ENCODE measurements at regions not wholly inside any gene's neighbourhood (a gene's known extent, or its start where the extent isn't known, plus 50 kb on each side); places are given as distances from the start of the nearest gene placed in this dataset.

GRCh38 chr4:112053825-112054350, 91.4 kb upstream of the FAM241A start:
- Mint-ChIP-seq H3K27me3 (no peaks in the 10 kb centered on the region), H3K4me3 (no peak overlapping the region)

GRCh38 chr4:112055100-112055499, 90.2 kb upstream of the FAM241A start:
- TF ChIP-seq CTCF (conservative IDR thresholded peaks at IDR 0.05): no peak
- Mint-ChIP-seq H3K27ac (no peak overlapping the region), H3K9me3 (no peaks in the 10 kb centered on the region), H3K27me3 (no peaks in the 10 kb centered on the region), H3K4me1 (ENCODE audit: unreplicated experiment) (no peaks in the 10 kb centered on the region), H3K4me3 (no peak overlapping the region), H3K36me3 (no peaks in the 10 kb centered on the region)
- no peak for DNase-seq (ENCODE audit: extremely low spot score, unreplicated experiment)

More at GRCh38 chr4:112053825-112054350, 91.4 kb upstream of the FAM241A start:
- Mint-ChIP-seq H3K36me3 (no peaks in the 10 kb centered on the region), H3K9me3 (no peaks in the 10 kb centered on the region), H3K27ac (no peak overlapping the region), H3K4me1 (ENCODE audit: unreplicated experiment) (no peaks in the 10 kb centered on the region)
- TF ChIP-seq CTCF (conservative IDR thresholded peaks at IDR 0.05): no peak
- no peak for DNase-seq (ENCODE audit: extremely low spot score, unreplicated experiment)

GRCh38 chr4:112057470-112057869, 87.8 kb upstream of the FAM241A start:
- H3K9me3 Mint-ChIP-seq: no peaks in the 10 kb centered on the region
- H3K27me3 Mint-ChIP-seq: no peaks in the 10 kb centered on the region
- no peak overlapping the region for H3K27ac Mint-ChIP-seq
- peaks cover 4% of the 10 kb centered on the region for H3K4me1 Mint-ChIP-seq (ENCODE audit: unreplicated experiment)
- no peak for TF ChIP-seq CTCF (conservative IDR thresholded peaks at IDR 0.05)
- H3K4me3 Mint-ChIP-seq: no peak overlapping the region
- no peaks in the 10 kb centered on the region for H3K36me3 Mint-ChIP-seq
- DNase-seq (ENCODE audit: extremely low spot score, unreplicated experiment): no peak

- Mint-ChIP-seq H3K36me3 (no peaks in the 10 kb centered on the region), H3K4me1 (ENCODE audit: unreplicated experiment) (peaks cover 4% of the 10 kb centered on the region), H3K27ac (no peak overlapping the region), H3K4me3 (no peak overlapping the region), H3K9me3 (no peaks in the 10 kb centered on the region), H3K27me3 (no peaks in the 10 kb centered on the region)
- DNase-seq (ENCODE audit: extremely low spot score, unreplicated experiment): no peak
- no peak for TF ChIP-seq CTCF (conservative IDR thresholded peaks at IDR 0.05)
Observed at GRCh38 chr4:112058433-112058832, 86.8 kb upstream of the FAM241A start.

GRCh38 chr4:112060212-112060611, 85.0 kb upstream of the FAM241A start:
- H3K36me3 Mint-ChIP-seq: no peaks in the 10 kb centered on the region
- peak; percentile 65 for TF ChIP-seq CTCF (conservative IDR thresholded peaks at IDR 0.05)
- no peaks in the 10 kb centered on the region for H3K9me3 Mint-ChIP-seq
- H3K27ac Mint-ChIP-seq: no peak overlapping the region
- peaks cover 4% of the 10 kb centered on the region for H3K4me1 Mint-ChIP-seq (ENCODE audit: unreplicated experiment)
- no peak overlapping the region for H3K4me3 Mint-ChIP-seq
- DNase-seq (ENCODE audit: extremely low spot score, unreplicated experiment): no peak
- no peaks in the 10 kb centered on the region for H3K27me3 Mint-ChIP-seq

All from type B pancreatic cell (in vitro differentiated cells).